ENCODE measurements at regions not wholly inside any gene's neighbourhood (a gene's known extent, or its start where the extent isn't known, plus 50 kb on each side); places are given as distances from the start of the nearest gene placed in this dataset.

GRCh38 chr13:74973935-74974879 lies 507.8 kb downstream of the TBC1D4 start:
- DNase-seq (ENCODE audit: extremely low read depth in 1 of 2, low read depth in 1 of 2) = no peak

- no peak for DNase-seq (ENCODE audit: extremely low read depth in 1 of 2, low read depth in 1 of 2)
These were observed 512.5 kb downstream of the TBC1D4 start for GRCh38 chr13:74969419-74969818.

- no peak for DNase-seq (ENCODE audit: extremely low read depth in 1 of 2, low read depth in 1 of 2)
These were observed 515.0 kb downstream of the TBC1D4 start for GRCh38 chr13:74966814-74967424.

GRCh38 chr13:74966275-74966674 lies 515.7 kb downstream of the TBC1D4 start:
- no peak for DNase-seq (ENCODE audit: extremely low read depth in 1 of 2, low read depth in 1 of 2)

- DNase-seq (ENCODE audit: extremely low read depth in 1 of 2, low read depth in 1 of 2) = no peak
These were observed 536.3 kb downstream of the TBC1D4 start for GRCh38 chr13:74945637-74946036.

- no peak for DNase-seq (ENCODE audit: extremely low read depth in 1 of 2, low read depth in 1 of 2)
These were observed 550.1 kb downstream of the TBC1D4 start for GRCh38 chr13:74931698-74932433.

GRCh38 chr13:74930402-74931165 lies 551.4 kb downstream of the TBC1D4 start:
- no peak for DNase-seq (ENCODE audit: extremely low read depth in 1 of 2, low read depth in 1 of 2)

GRCh38 chr13:74929436-74929835 lies 552.5 kb downstream of the TBC1D4 start:
- no peak for DNase-seq (ENCODE audit: extremely low read depth in 1 of 2, low read depth in 1 of 2)

- no peak for DNase-seq (ENCODE audit: extremely low read depth in 1 of 2, low read depth in 1 of 2)
These were observed 554.1 kb downstream of the TBC1D4 start for GRCh38 chr13:74927823-74928222.

GRCh38 chr13:74922963-74923362 lies 559.0 kb downstream of the TBC1D4 start:
- no peak for DNase-seq (ENCODE audit: extremely low read depth in 1 of 2, low read depth in 1 of 2)

GRCh38 chr13:74921326-74921725 lies 560.6 kb downstream of the TBC1D4 start:
- no peak for DNase-seq (ENCODE audit: extremely low read depth in 1 of 2, low read depth in 1 of 2)

GRCh38 chr13:74920920-74921319 lies 561.0 kb downstream of the TBC1D4 start:
- DNase-seq (ENCODE audit: extremely low read depth in 1 of 2, low read depth in 1 of 2) = no peak

GRCh38 chr13:74920361-74920760 lies 561.6 kb downstream of the TBC1D4 start:
- no peak for DNase-seq (ENCODE audit: extremely low read depth in 1 of 2, low read depth in 1 of 2)

GRCh38 chr13:74919914-74920313 lies 562.1 kb downstream of the TBC1D4 start:
- no peak for DNase-seq (ENCODE audit: extremely low read depth in 1 of 2, low read depth in 1 of 2)

- DNase-seq (ENCODE audit: extremely low read depth in 1 of 2, low read depth in 1 of 2) = no peak
These were observed 569.1 kb downstream of the TBC1D4 start for GRCh38 chr13:74912898-74913297.

- no peak for DNase-seq (ENCODE audit: extremely low read depth in 1 of 2, low read depth in 1 of 2)
These were observed 571.6 kb downstream of the TBC1D4 start for GRCh38 chr13:74910415-74910814.

- DNase-seq (ENCODE audit: extremely low read depth in 1 of 2, low read depth in 1 of 2) = no peak
These were observed 574.2 kb downstream of the TBC1D4 start for GRCh38 chr13:74907788-74908187.

GRCh38 chr13:74904556-74904955 lies 577.4 kb downstream of the TBC1D4 start:
- DNase-seq (ENCODE audit: extremely low read depth in 1 of 2, low read depth in 1 of 2) = no peak

GRCh38 chr13:74895042-74895796 lies 586.8 kb downstream of the TBC1D4 start:
- no peak for DNase-seq (ENCODE audit: extremely low read depth in 1 of 2, low read depth in 1 of 2)

GRCh38 chr13:74892096-74892495 lies 589.9 kb downstream of the TBC1D4 start:
- DNase-seq (ENCODE audit: extremely low read depth in 1 of 2, low read depth in 1 of 2) = no peak
